IPS-15b (cell line): ENCODE measurements at regions not wholly inside any gene's neighbourhood (a gene's known extent, or its start where the extent isn't known, plus 50 kb on each side); places are given as distances from the start of the nearest gene placed in this dataset.
A peak's percentile ranks its signal among the peaks of the same experiment; 100 is the strongest.

Experiments used
- H3K27me3 ChIP-seq: one replicate; pipeline ENCODE4 v1.6.1; 2013; ENCODE audit warnings: low read length; ENCODE audit not compliant: control insufficient read depth, insufficient read depth
- H3K36me3 ChIP-seq: one replicate; pipeline ENCODE4 v1.6.1; 2013; ENCODE audit warnings: low read length; ENCODE audit not compliant: control insufficient read depth, insufficient read depth
- H3K4me1 ChIP-seq: one replicate; pipeline ENCODE4 v1.6.1; 2013; ENCODE audit warnings: mild to moderate bottlenecking, low read length; ENCODE audit not compliant: control insufficient read depth, insufficient read depth
- H3K4me3 ChIP-seq: one replicate; pipeline ENCODE4 v1.5.1; 2013; ENCODE audit warnings: low read depth, low read length
- H3K9ac ChIP-seq: one replicate; pipeline ENCODE4 v1.6.1; 2013; ENCODE audit warnings: low read depth, mild to moderate bottlenecking, low read length
- H3K9me3 ChIP-seq: one replicate; pipeline ENCODE4 v1.6.1; 2013; ENCODE audit warnings: mild to moderate bottlenecking, low read length; ENCODE audit not compliant: control insufficient read depth, insufficient read depth

GRCh38 chr4:112063260-112063659 lies 82.0 kb upstream of the FAM241A start:
- H3K9ac ChIP-seq = no peak overlapping the region
- no peaks in the 10 kb centered on the region for H3K36me3 ChIP-seq
- H3K27me3 ChIP-seq = no peaks in the 10 kb centered on the region
- peaks cover 4% of the 10 kb centered on the region for H3K4me1 ChIP-seq
- H3K9me3 ChIP-seq = no peaks in the 10 kb centered on the region
- no peak overlapping the region for H3K4me3 ChIP-seq

DNA sequence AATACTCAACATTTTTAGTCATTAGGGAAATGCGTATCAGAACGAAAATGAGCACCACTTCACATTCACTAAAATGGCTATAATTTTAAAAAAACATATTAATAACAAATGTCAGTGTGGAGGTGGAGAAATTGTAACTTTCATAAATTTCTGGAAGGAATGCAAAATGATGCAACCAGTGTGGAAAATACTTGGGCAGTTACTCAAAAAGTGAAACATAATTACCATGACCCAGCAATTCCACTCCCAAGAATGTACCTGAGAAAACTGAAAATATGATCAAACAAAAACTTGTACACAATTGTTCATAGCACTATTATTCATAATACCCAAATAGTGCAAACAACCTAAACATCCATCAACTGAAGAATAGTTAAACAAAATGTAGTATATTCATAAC lies 76.1 kb upstream of the FAM241A start:
- no peaks in the 10 kb centered on the region for H3K27me3 ChIP-seq
- no peaks in the 10 kb centered on the region for H3K9me3 ChIP-seq
- H3K4me3 ChIP-seq = no peak overlapping the region
- H3K36me3 ChIP-seq = no peaks in the 10 kb centered on the region
- H3K9ac ChIP-seq = no peak overlapping the region
- no peaks in the 10 kb centered on the region for H3K4me1 ChIP-seq

- Histone ChIP-seq H3K36me3 (no peaks in the 10 kb centered on the region), H3K4me3 (no peak overlapping the region), H3K27me3 (no peaks in the 10 kb centered on the region), H3K4me1 (no peaks in the 10 kb centered on the region), H3K9ac (no peak overlapping the region), H3K9me3 (no peaks in the 10 kb centered on the region)
Measured at GRCh38 chr4:112073181-112073580, 72.1 kb upstream of the FAM241A start.

DNA sequence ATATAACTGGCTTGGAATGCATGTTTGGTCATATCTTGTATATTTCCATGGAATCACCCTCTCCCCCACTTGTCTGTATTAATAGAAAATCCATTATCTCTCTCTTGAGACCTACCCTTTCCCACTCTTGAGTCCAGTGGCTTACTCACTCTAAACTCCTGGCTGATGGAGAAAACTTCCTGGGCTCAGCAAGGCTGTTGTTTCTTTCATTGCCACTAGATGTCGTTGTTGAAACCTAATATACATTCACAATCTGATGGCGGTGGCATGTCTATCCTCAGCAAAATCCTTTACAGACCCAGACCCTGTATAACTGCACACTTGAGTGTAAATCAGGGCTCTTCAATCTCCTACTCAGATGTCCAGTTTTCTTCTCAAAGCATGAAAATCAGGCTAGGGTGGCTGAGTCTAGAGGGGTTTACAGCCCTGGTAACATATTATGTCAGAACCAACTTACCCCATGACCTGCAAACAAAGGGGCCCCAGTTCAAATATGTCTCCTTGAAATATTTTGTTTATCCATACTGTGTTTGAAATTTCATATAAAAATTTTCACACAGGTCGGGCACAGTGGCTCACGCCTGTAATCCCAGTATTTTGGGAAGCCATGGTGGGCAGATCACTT lies 70.0 kb upstream of the FAM241A start:
- H3K4me1 ChIP-seq = no peaks in the 10 kb centered on the region
- no peaks in the 10 kb centered on the region for H3K9me3 ChIP-seq
- no peak overlapping the region for H3K4me3 ChIP-seq
- no peaks in the 10 kb centered on the region for H3K36me3 ChIP-seq
- no peaks in the 10 kb centered on the region for H3K27me3 ChIP-seq
- no peak overlapping the region for H3K9ac ChIP-seq

DNA sequence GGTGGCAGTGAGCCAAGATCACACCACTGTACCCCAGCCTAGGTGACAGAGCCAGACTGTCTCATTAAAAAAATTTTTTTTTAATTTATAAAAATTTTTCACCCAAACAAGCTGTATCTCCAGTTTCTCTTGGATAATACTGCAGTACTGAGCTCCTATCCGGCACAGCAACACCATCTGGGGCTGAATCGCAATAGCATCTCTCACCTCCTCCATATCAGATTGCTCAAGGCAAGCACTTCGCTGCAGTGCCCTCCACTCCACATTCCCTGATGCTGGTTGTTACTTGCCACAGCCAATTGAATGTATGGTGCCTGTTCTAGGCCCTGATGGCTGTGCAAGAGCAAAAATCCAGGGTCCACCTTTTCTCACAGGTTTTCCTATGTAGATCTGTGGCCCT lies 69.3 kb upstream of the FAM241A start:
- Histone ChIP-seq H3K36me3 (no peaks in the 10 kb centered on the region), H3K4me3 (no peak overlapping the region), H3K9me3 (no peaks in the 10 kb centered on the region), H3K4me1 (no peaks in the 10 kb centered on the region), H3K9ac (no peak overlapping the region), H3K27me3 (no peaks in the 10 kb centered on the region)

GRCh38 chr4:112076919-112077608 lies 68.2 kb upstream of the FAM241A start:
- Histone ChIP-seq H3K9ac (no peak overlapping the region), H3K4me3 (no peak overlapping the region), H3K9me3 (no peaks in the 10 kb centered on the region), H3K27me3 (no peaks in the 10 kb centered on the region), H3K36me3 (no peaks in the 10 kb centered on the region), H3K4me1 (no peaks in the 10 kb centered on the region)

DNA sequence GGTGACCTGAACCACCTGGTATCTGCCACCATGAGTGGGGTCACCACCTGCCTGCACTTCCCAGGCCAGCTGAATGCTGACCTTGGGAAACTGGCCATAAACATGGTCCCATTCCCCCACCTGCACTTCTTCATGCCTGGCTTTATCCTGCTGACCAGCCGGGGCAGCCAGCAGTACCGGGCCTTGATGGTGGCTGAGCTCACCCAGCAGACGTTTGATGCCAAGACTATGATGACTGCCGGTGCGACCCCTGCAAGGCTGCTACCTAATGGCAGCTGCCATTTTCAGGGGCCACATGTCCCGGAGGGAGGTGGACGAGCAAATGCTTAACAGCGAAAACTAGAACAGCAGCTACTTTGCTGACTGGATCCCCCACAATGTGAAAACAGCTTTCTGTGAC lies 67.5 kb upstream of the FAM241A start:
- Histone ChIP-seq H3K9me3 (no peaks in the 10 kb centered on the region), H3K36me3 (no peaks in the 10 kb centered on the region), H3K4me1 (no peaks in the 10 kb centered on the region), H3K9ac (no peak overlapping the region), H3K27me3 (no peaks in the 10 kb centered on the region), H3K4me3 (no peak overlapping the region)

- Histone ChIP-seq H3K9me3 (no peaks in the 10 kb centered on the region), H3K27me3 (no peaks in the 10 kb centered on the region), H3K9ac (no peak overlapping the region), H3K4me3 (no peak overlapping the region), H3K36me3 (no peaks in the 10 kb centered on the region), H3K4me1 (no peaks in the 10 kb centered on the region)
Measured at GRCh38 chr4:112082954-112083586, 62.2 kb upstream of the FAM241A start.

GRCh38 chr4:112083587-112084347 lies 61.5 kb upstream of the FAM241A start:
- no peak overlapping the region for H3K4me3 ChIP-seq
- H3K4me1 ChIP-seq = no peaks in the 10 kb centered on the region
- H3K9ac ChIP-seq = no peak overlapping the region
- H3K9me3 ChIP-seq = no peaks in the 10 kb centered on the region
- no peaks in the 10 kb centered on the region for H3K27me3 ChIP-seq
- no peaks in the 10 kb centered on the region for H3K36me3 ChIP-seq

DNA sequence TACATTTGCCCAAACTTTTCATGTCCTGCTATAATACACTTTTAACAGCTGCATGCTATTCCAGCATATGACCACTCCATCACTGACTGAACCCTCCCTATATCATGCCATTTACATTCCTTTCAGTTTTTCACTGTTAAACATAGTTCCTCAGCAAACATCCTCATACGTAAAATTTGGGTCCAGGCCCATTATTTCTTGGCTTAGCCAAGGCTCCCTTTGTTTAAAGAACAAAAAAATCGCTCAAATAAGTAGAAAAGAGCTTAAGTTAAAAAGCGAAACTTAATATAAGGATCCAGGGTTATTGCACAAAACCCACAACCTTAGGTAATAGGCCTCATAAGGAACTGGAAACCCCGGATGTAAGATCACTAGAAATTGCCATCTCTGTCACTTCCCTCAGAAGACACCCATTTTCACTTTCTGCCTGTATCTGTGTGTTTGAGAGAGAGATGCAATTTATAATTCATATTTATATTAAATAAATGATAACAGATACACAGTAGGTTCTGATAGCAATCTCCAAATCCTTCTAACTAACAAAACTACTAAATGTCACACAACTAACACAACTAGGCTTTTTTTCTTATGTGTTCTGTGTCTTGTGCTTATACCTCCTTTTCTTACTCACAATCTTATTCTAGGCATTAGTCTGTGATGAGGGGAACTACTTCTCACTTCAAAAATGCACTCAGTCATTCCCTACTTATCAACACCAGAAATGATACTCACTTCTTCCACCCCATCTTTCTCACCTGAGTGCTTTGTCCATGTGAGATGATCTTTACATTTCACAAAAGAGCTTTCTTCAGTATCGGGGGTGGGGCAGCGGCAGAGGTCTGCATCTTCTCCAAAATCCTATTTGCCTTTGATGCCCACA lies 59.9 kb upstream of the FAM241A start:
- H3K9me3 ChIP-seq = no peaks in the 10 kb centered on the region
- H3K9ac ChIP-seq = no peak overlapping the region
- no peaks in the 10 kb centered on the region for H3K4me1 ChIP-seq
- no peaks in the 10 kb centered on the region for H3K27me3 ChIP-seq
- no peaks in the 10 kb centered on the region for H3K36me3 ChIP-seq
- H3K4me3 ChIP-seq = no peak overlapping the region

- Histone ChIP-seq H3K27me3 (no peaks in the 10 kb centered on the region), H3K36me3 (no peaks in the 10 kb centered on the region), H3K4me1 (no peaks in the 10 kb centered on the region), H3K4me3 (peak overlapping the region; percentile 22), H3K9me3 (no peaks in the 10 kb centered on the region), H3K9ac (no peak overlapping the region)
Measured at GRCh38 chr4:112086036-112086434, 59.2 kb upstream of the FAM241A start.
